GM12878 (cell line): ENCODE measurements at regions not wholly inside any gene's neighbourhood (a gene's known extent, or its start where the extent isn't known, plus 50 kb on each side); places are given as distances from the start of the nearest gene placed in this dataset.

Experiments used
- ATAC-seq: fragments of 200-7000 bp; cut with Tn5 transposase; 3 replicates; pipeline ENCODE4 v1.9.1; 2020; ENCODE audit warnings: mild to moderate bottlenecking, moderate library complexity
- BruUV-seq: library from RNA; stranded (reverse); fragments of 400-500 nt; replicated peaks from 2 replicates; lab custom pipeline; 2021; lab: Mats Ljungman, UMichigan
- CTCF ChIA-PET: fragments of 300-600 bp; sonication (Branson Sonifier 250); formaldehyde crosslinking; extraction: SDS; loops from one replicate; lab custom pipeline; 2021; ENCODE audit warnings: inconsistent platforms; lab: Yijun Ruan, JAX
- POLR2A ChIA-PET: fragments of 350-600 bp; formaldehyde crosslinking; extraction: SDS; loops from one replicate; lab custom pipeline; 2021; ENCODE audit warnings: inconsistent platforms; lab: Charles Lee
- RAD21 ChIA-PET: fragments of 300-600 bp; sonication (Branson Sonifier 250); formaldehyde crosslinking; loops from one replicate; lab custom pipeline; 2023; ENCODE audit warnings: antibody characterized with exemption; ENCODE audit not compliant: unreplicated experiment; lab: Charles Lee
- SMC1A ChIA-PET: fragments of 300-600 bp; sonication (Branson Sonifier 250); formaldehyde crosslinking; loops from one replicate; lab custom pipeline; 2023; ENCODE audit not compliant: unreplicated experiment, uncharacterized antibody; lab: Charles Lee
- DNase-seq: peaks from one replicate; pipeline ENCODE4 v3.0.0-alpha.2; 2011; ENCODE audit warnings: low read depth, low spot score
- FAIRE-seq: peaks from 3 replicates; lab custom pipeline; 2011; peaks lifted over from hg19 to GRCh38; lab: Jason Lieb, UNC
- H2AFZ ChIP-seq: 2 replicates; pipeline ENCODE4 v1.6.0; 2011; ENCODE audit warnings: low read depth, low read length, control low read depth; ENCODE audit not compliant: control insufficient read depth
- H3K27ac ChIP-seq: 2 replicates; pipeline ENCODE4 v1.5.1; 2011; ENCODE audit warnings: control low read depth; ENCODE audit not compliant: control insufficient read depth, insufficient read depth
- H3K27me3 ChIP-seq, 2 experiments: replicated peaks in 1 of 2; 2 replicates each; pipeline versions ENCODE4 v1.6.0 to v1.6.1; 2011; ENCODE audit warnings: low read length in 1 of 2; ENCODE audit not compliant: control insufficient read depth in 2 of 2, insufficient read depth in 2 of 2
- H3K36me3 ChIP-seq, 2 experiments: 2 replicates each; pipeline ENCODE4 v1.5.1; 2011; ENCODE audit warnings: low read length in 1 of 2; ENCODE audit not compliant: control insufficient read depth in 2 of 2, insufficient read depth in 2 of 2
- H3K4me1 ChIP-seq: 2 replicates; pipeline ENCODE4 v1.6.1; 2011; ENCODE audit warnings: mild to moderate bottlenecking, low read length, moderate library complexity, mixed read lengths; ENCODE audit not compliant: control insufficient read depth, insufficient read depth
- H3K4me2 ChIP-seq: 2 replicates; pipeline ENCODE4 v1.6.0; 2011; ENCODE audit warnings: control low read depth; ENCODE audit not compliant: control insufficient read depth, insufficient read depth
- H3K4me3 ChIP-seq: fragments of 200-600 bp; sonication (generic); 2 replicates; pipeline ENCODE4 v1.5.1; 2016
- H3K79me2 ChIP-seq: 2 replicates; pipeline ENCODE4 v1.6.0; 2011; ENCODE audit warnings: low read length; ENCODE audit not compliant: control insufficient read depth, insufficient read depth
- H3K9ac ChIP-seq: 2 replicates; pipeline ENCODE4 v1.8.0; 2011; ENCODE audit warnings: low read length, control low read depth, mixed read lengths; ENCODE audit not compliant: control insufficient read depth, insufficient read depth
- H3K9me3 ChIP-seq: replicated peaks from 3 replicates; pipeline ENCODE4 v1.5.1; 2011; ENCODE audit warnings: mild to moderate bottlenecking, low read length; ENCODE audit not compliant: control insufficient read depth, insufficient read depth
- H4K20me1 ChIP-seq: 2 replicates; pipeline ENCODE4 v1.6.0; 2011; ENCODE audit not compliant: control insufficient read depth, insufficient read depth
- BRCA1 ChIP-seq: IDR thresholded peaks from 2 replicates; pipeline ENCODE4 v1.6.1; 2011; ENCODE audit warnings: low read depth, low read length, improper control_type of control experiment
- CHD1 ChIP-seq: IDR thresholded peaks from 2 replicates; pipeline ENCODE4 v1.6.1; 2012; ENCODE audit warnings: low read depth, low read length, improper control_type of control experiment
- EP300 ChIP-seq, 2 experiments: fragments of 150-350 bp in 1 of 2; IDR thresholded peaks; 2 replicates each; pipeline ENCODE4 v1.6.1; 2011 to 2012; ENCODE audit warnings: low read depth in 2 of 2, low read length in 2 of 2, borderline replicate concordance in 1 of 2, improper control_type of control experiment in 1 of 2, inconsistent platforms in 1 of 2; ENCODE audit not compliant: control insufficient read depth in 1 of 2
- FOXK2 ChIP-seq: fragments of 450-650 bp; IDR thresholded peaks from 2 replicates; pipeline ENCODE4 v1.6.1; 2017; ENCODE audit warnings: mild to moderate bottlenecking, moderate library complexity
- HCFC1 ChIP-seq: fragments of 150-350 bp; IDR thresholded peaks from 2 replicates; pipeline ENCODE4 v1.6.1; 2014; ENCODE audit warnings: low read length
- HDGF ChIP-seq: fragments of 450-650 bp; IDR thresholded peaks from 2 replicates; pipeline ENCODE4 v1.6.1; 2016; ENCODE audit warnings: antibody characterized with exemption
- LARP7 ChIP-seq: fragments of 450-650 bp; IDR thresholded peaks from 2 replicates; pipeline ENCODE4 v1.6.1; 2017; ENCODE audit warnings: mild to moderate bottlenecking
- MTA2 ChIP-seq: fragments of 450-650 bp; IDR thresholded peaks from 2 replicates; pipeline ENCODE4 v1.6.1; 2016; ENCODE audit warnings: low read depth, mild to moderate bottlenecking, moderate library complexity
- MYC ChIP-seq: IDR thresholded peaks from 2 replicates; pipeline ENCODE4 v1.6.1; 2011; ENCODE audit warnings: mild to moderate bottlenecking, low read length, moderate library complexity, inconsistent platforms; ENCODE audit not compliant: insufficient read depth, insufficient replicate concordance, insufficient read length, severe bottlenecking
- NFIC ChIP-seq: IDR thresholded peaks from 2 replicates; pipeline ENCODE4 v1.6.1; 2012; ENCODE audit warnings: low read depth, mild to moderate bottlenecking, inconsistent platforms, low read length, moderate library complexity
- STAT1 ChIP-seq: fragments of 450-650 bp; conservative IDR thresholded peaks from 2 replicates; pipeline ENCODE4 v1.6.1; 2014; ENCODE audit warnings: antibody characterized with exemption, mild to moderate bottlenecking
- WRNIP1 ChIP-seq: IDR thresholded peaks from 2 replicates; pipeline ENCODE4 v1.6.1; 2011; ENCODE audit warnings: low read depth, low read length, improper control_type of control experiment, borderline replicate concordance
- ZBED1 ChIP-seq: IDR thresholded peaks from 2 replicates; pipeline ENCODE4 v1.6.1; 2016; ENCODE audit warnings: borderline replicate concordance
- ZNF274 ChIP-seq: IDR thresholded peaks from one replicate; pipeline ENCODE4 v1.8.0; 2011; ENCODE audit not compliant: insufficient read length, insufficient read depth
- WGBS: methylation state at CpG from one replicate; pipeline ENCODE4 v1.1.6; 2016; ENCODE audit warnings: low lambda C conversion rate; ENCODE audit not compliant: insufficient replicate concordance, insufficient coverage; ENCODE audit errors: missing lambda C conversion rate; 5-methylcytosine and 5-hydroxymethylcytosine counted together
- in situ Hi-C: fragments of 300-500 bp; cut with MboI; formaldehyde crosslinking; loops from 9 replicates; pipeline ENCODE4 v1.14.3; 2018; ENCODE audit warnings: mixed read lengths
- intact Hi-C: fragments of 100-400 bp; cut with micrococcal nuclease; formaldehyde crosslinking; loops from one replicate; pipeline ENCODE4 v1.14.2; 2022; ENCODE audit not compliant: unreplicated experiment
- TF ChIP-seq, protein P1 (sequence below): fragments of 450-650 bp; IDR thresholded peaks from 2 replicates; pipeline ENCODE4 v1.6.1; 2017; ENCODE audit warnings: mild to moderate bottlenecking
- TF ChIP-seq, protein P2 (sequence below): IDR thresholded peaks from 2 replicates; pipeline ENCODE4 v1.6.1; 2012; ENCODE audit warnings: low read depth, low read length, improper control_type of control experiment
- TF ChIP-seq, protein P3 (sequence below): IDR thresholded peaks from 2 replicates; pipeline ENCODE4 v1.6.1; 2011; ENCODE audit warnings: low read depth, low read length, improper control_type of control experiment, borderline replicate concordance
- TF ChIP-seq, protein P4 (sequence below): fragments of 450-650 bp; formaldehyde crosslinking; IDR thresholded peaks from 2 replicates; pipeline ENCODE4 v1.4.0; 2020; ENCODE audit warnings: mild to moderate bottlenecking, moderate library complexity

DNA sequence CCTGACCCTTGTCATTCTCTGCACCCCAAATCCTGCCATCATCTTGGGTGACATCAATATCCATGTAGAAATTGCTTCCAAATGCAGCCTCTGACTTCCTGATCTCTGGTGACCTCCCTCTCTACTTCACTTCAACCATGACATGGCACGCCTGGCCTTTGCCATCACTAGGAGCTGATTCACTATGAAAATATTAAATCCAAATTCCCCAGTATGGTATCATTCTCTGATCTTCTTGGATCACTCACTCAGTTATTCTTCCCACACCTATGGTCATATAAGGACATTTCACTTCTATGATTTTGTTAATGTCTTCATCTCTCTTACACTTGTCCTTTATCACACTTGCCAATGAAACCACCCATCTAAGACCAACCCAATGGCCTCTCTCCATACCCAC lies 73.7 kb upstream of the ODAD2 start:
- 0% methylated on average over 1 of the region's 1 CpG for WGBS
- DNase-seq (no peak), FAIRE-seq (no peak), ATAC-seq (no peak)
- no peaks in the 10 kb centered on the region for H4K20me1 ChIP-seq
- no peak overlapping the region for H2AFZ ChIP-seq
- BruUV-seq: no TSS peak
- H3K4me3 ChIP-seq: no peak overlapping the region
- no peak overlapping the region for H3K9ac ChIP-seq
- H3K36me3 ChIP-seq: no peaks in the 10 kb centered on the region
- in situ Hi-C loops: no loop called here
- H3K27ac ChIP-seq: no peak overlapping the region
- H3K4me1 ChIP-seq: no peaks in the 10 kb centered on the region
- SMC1A ChIA-PET: no interaction called here
- no peak overlapping the region for H3K4me2 ChIP-seq
- RAD21 ChIA-PET: no interaction called here
- intact Hi-C loops: no loop called here
- POLR2A ChIA-PET: no interaction called here
- no peaks in the 10 kb centered on the region for H3K79me2 ChIP-seq
- CTCF ChIA-PET: no interaction called here
- H3K9me3 ChIP-seq: no peaks in the 10 kb centered on the region
- TF ChIP-seq, protein P1, sequence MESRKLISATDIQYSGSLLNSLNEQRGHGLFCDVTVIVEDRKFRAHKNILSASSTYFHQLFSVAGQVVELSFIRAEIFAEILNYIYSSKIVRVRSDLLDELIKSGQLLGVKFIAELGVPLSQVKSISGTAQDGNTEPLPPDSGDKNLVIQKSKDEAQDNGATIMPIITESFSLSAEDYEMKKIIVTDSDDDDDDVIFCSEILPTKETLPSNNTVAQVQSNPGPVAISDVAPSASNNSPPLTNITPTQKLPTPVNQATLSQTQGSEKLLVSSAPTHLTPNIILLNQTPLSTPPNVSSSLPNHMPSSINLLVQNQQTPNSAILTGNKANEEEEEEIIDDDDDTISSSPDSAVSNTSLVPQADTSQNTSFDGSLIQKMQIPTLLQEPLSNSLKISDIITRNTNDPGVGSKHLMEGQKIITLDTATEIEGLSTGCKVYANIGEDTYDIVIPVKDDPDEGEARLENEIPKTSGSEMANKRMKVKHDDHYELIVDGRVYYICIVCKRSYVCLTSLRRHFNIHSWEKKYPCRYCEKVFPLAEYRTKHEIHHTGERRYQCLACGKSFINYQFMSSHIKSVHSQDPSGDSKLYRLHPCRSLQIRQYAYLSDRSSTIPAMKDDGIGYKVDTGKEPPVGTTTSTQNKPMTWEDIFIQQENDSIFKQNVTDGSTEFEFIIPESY: no peak
- TF ChIP-seq ZNF274 (no peak), MTA2 (no peak), ZBED1 (no peak), STAT1 (no peak), NFIC (no peak), FOXK2 (no peak), WRNIP1 (no peak), HDGF (no peak), EP300 (IDR thresholded peaks at IDR 0.05; ENCODE audit: borderline replicate concordance in 1 of 2, control insufficient read depth in 1 of 2, low read depth in 2 of 2, low read length in 2 of 2) (no peak), LARP7 (no peak), MYC (no peak), HCFC1 (no peak), BRCA1 (no peak), CHD1 (no peak)
- TF ChIP-seq, protein P2, sequence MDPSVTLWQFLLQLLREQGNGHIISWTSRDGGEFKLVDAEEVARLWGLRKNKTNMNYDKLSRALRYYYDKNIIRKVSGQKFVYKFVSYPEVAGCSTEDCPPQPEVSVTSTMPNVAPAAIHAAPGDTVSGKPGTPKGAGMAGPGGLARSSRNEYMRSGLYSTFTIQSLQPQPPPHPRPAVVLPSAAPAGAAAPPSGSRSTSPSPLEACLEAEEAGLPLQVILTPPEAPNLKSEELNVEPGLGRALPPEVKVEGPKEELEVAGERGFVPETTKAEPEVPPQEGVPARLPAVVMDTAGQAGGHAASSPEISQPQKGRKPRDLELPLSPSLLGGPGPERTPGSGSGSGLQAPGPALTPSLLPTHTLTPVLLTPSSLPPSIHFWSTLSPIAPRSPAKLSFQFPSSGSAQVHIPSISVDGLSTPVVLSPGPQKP: no peak
- TF ChIP-seq, protein P3, sequence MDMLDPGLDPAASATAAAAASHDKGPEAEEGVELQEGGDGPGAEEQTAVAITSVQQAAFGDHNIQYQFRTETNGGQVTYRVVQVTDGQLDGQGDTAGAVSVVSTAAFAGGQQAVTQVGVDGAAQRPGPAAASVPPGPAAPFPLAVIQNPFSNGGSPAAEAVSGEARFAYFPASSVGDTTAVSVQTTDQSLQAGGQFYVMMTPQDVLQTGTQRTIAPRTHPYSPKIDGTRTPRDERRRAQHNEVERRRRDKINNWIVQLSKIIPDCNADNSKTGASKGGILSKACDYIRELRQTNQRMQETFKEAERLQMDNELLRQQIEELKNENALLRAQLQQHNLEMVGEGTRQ: no peak
- TF ChIP-seq, protein P4, sequence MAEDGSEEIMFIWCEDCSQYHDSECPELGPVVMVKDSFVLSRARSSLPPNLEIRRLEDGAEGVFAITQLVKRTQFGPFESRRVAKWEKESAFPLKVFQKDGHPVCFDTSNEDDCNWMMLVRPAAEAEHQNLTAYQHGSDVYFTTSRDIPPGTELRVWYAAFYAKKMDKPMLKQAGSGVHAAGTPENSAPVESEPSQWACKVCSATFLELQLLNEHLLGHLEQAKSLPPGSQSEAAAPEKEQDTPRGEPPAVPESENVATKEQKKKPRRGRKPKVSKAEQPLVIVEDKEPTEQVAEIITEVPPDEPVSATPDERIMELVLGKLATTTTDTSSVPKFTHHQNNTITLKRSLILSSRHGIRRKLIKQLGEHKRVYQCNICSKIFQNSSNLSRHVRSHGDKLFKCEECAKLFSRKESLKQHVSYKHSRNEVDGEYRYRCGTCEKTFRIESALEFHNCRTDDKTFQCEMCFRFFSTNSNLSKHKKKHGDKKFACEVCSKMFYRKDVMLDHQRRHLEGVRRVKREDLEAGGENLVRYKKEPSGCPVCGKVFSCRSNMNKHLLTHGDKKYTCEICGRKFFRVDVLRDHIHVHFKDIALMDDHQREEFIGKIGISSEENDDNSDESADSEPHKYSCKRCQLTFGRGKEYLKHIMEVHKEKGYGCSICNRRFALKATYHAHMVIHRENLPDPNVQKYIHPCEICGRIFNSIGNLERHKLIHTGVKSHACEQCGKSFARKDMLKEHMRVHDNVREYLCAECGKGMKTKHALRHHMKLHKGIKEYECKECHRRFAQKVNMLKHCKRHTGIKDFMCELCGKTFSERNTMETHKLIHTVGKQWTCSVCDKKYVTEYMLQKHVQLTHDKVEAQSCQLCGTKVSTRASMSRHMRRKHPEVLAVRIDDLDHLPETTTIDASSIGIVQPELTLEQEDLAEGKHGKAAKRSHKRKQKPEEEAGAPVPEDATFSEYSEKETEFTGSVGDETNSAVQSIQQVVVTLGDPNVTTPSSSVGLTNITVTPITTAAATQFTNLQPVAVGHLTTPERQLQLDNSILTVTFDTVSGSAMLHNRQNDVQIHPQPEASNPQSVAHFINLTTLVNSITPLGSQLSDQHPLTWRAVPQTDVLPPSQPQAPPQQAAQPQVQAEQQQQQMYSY (CRISPR knock-in tag): no peak
- H3K27me3 ChIP-seq: no peaks in the 10 kb centered on the region
